ENCODE measurements at regions not wholly inside any gene's neighbourhood (a gene's known extent, or its start where the extent isn't known, plus 50 kb on each side); places are given as distances from the start of the nearest gene placed in this dataset.

DNA sequence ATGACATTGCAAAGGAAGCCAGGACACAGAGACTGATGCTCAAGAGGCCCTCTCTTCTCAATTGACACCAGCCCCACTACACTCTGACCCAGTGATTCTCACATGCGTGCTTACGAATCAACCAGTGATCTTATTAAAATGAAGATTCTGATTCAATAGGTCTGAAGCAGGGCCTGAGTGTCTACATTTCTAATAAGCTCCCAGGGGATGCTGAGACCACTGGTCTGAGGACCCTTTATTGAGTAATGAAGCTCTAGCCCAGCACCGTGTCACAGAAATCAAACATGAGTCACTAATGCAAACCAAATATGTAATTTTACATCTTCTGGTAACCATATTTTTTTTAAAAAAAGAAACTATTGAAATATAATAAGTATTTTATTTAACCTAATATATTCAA, 689.1 kb upstream of the LMCD1 start:
- no peaks in the 10 kb centered on the region for H4K20me1 ChIP-seq (ENCODE audit: insufficient read depth, low read length)
- H3K79me2 ChIP-seq (ENCODE audit: insufficient read depth, low read length): no peaks in the 10 kb centered on the region
- H3K4me3 ChIP-seq (ENCODE audit: low read depth, low read length, poor library complexity, severe bottlenecking): no peak overlapping the region
- H3K4me1 ChIP-seq (ENCODE audit: insufficient read depth, low read length, severe bottlenecking): no peaks in the 10 kb centered on the region
- no peaks in the 10 kb centered on the region for H3K27me3 ChIP-seq (ENCODE audit: insufficient read depth, low read length)
- TF ChIP-seq, protein P1, sequence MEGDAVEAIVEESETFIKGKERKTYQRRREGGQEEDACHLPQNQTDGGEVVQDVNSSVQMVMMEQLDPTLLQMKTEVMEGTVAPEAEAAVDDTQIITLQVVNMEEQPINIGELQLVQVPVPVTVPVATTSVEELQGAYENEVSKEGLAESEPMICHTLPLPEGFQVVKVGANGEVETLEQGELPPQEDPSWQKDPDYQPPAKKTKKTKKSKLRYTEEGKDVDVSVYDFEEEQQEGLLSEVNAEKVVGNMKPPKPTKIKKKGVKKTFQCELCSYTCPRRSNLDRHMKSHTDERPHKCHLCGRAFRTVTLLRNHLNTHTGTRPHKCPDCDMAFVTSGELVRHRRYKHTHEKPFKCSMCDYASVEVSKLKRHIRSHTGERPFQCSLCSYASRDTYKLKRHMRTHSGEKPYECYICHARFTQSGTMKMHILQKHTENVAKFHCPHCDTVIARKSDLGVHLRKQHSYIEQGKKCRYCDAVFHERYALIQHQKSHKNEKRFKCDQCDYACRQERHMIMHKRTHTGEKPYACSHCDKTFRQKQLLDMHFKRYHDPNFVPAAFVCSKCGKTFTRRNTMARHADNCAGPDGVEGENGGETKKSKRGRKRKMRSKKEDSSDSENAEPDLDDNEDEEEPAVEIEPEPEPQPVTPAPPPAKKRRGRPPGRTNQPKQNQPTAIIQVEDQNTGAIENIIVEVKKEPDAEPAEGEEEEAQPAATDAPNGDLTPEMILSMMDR (IDR thresholded peaks at IDR 0.05; ENCODE audit: low read length): no peak
- no peak for TF ChIP-seq EZH2 (IDR thresholded peaks at IDR 0.05; ENCODE audit: borderline replicate concordance, low read length)
- no peak overlapping the region for H2AFZ ChIP-seq (ENCODE audit: low read length)
- H3F3A ChIP-seq (ENCODE audit: insufficient read depth, low read length): no peaks in the 10 kb centered on the region
- H3K9me3 ChIP-seq (ENCODE audit: low read length): no peaks in the 10 kb centered on the region
- H3K9ac ChIP-seq (ENCODE audit: low read length): no peak overlapping the region
- no peaks in the 10 kb centered on the region for H3K36me3 ChIP-seq (ENCODE audit: insufficient read depth, low read length)
- no peaks in the 10 kb centered on the region for H3K9me2 ChIP-seq (ENCODE audit: low read depth, low read length)
- H3K4me2 ChIP-seq (ENCODE audit: low read length): no peak overlapping the region
- H3K27ac ChIP-seq (ENCODE audit: low read depth, low read length, poor library complexity, severe bottlenecking): no peak overlapping the region

- no peak overlapping the region for H3K4me3 ChIP-seq (ENCODE audit: low read depth, low read length, poor library complexity, severe bottlenecking)
- no peaks in the 10 kb centered on the region for H3K4me1 ChIP-seq (ENCODE audit: insufficient read depth, low read length, severe bottlenecking)
- H3K36me3 ChIP-seq (ENCODE audit: insufficient read depth, low read length): no peaks in the 10 kb centered on the region
- no peak overlapping the region for H2AFZ ChIP-seq (ENCODE audit: low read length)
- no peaks in the 10 kb centered on the region for H3F3A ChIP-seq (ENCODE audit: insufficient read depth, low read length)
- H4K20me1 ChIP-seq (ENCODE audit: insufficient read depth, low read length): no peaks in the 10 kb centered on the region
- no peak overlapping the region for H3K27ac ChIP-seq (ENCODE audit: low read depth, low read length, poor library complexity, severe bottlenecking)
- H3K27me3 ChIP-seq (ENCODE audit: insufficient read depth, low read length): no peaks in the 10 kb centered on the region
- H3K9me3 ChIP-seq (ENCODE audit: low read length): no peaks in the 10 kb centered on the region
- H3K79me2 ChIP-seq (ENCODE audit: insufficient read depth, low read length): no peaks in the 10 kb centered on the region
- no peak for TF ChIP-seq EZH2 (IDR thresholded peaks at IDR 0.05; ENCODE audit: borderline replicate concordance, low read length)
- TF ChIP-seq, protein P1 (IDR thresholded peaks at IDR 0.05; ENCODE audit: low read length): no peak
- no peak overlapping the region for H3K4me2 ChIP-seq (ENCODE audit: low read length)
- no peaks in the 10 kb centered on the region for H3K9me2 ChIP-seq (ENCODE audit: low read depth, low read length)
- H3K9ac ChIP-seq (ENCODE audit: low read length): no peak overlapping the region
Observed at GRCh38 chr3:7813365-7813764, 688.3 kb upstream of the LMCD1 start.

GRCh38 chr3:7817239-7817638, 684.4 kb upstream of the LMCD1 start:
- H2AFZ ChIP-seq (ENCODE audit: low read length): no peak overlapping the region
- no peaks in the 10 kb centered on the region for H3K79me2 ChIP-seq (ENCODE audit: insufficient read depth, low read length)
- H3K9me2 ChIP-seq (ENCODE audit: low read depth, low read length): no peaks in the 10 kb centered on the region
- H3F3A ChIP-seq (ENCODE audit: insufficient read depth, low read length): no peaks in the 10 kb centered on the region
- no peaks in the 10 kb centered on the region for H3K9me3 ChIP-seq (ENCODE audit: low read length)
- H3K36me3 ChIP-seq (ENCODE audit: insufficient read depth, low read length): no peaks in the 10 kb centered on the region
- H3K27ac ChIP-seq (ENCODE audit: low read depth, low read length, poor library complexity, severe bottlenecking): no peak overlapping the region
- no peaks in the 10 kb centered on the region for H3K27me3 ChIP-seq (ENCODE audit: insufficient read depth, low read length)
- TF ChIP-seq, protein P1 (IDR thresholded peaks at IDR 0.05; ENCODE audit: low read length): no peak
- TF ChIP-seq EZH2 (IDR thresholded peaks at IDR 0.05; ENCODE audit: borderline replicate concordance, low read length): no peak
- no peak overlapping the region for H3K4me3 ChIP-seq (ENCODE audit: low read depth, low read length, poor library complexity, severe bottlenecking)
- no peaks in the 10 kb centered on the region for H3K4me1 ChIP-seq (ENCODE audit: insufficient read depth, low read length, severe bottlenecking)
- no peak overlapping the region for H3K4me2 ChIP-seq (ENCODE audit: low read length)
- no peak overlapping the region for H3K9ac ChIP-seq (ENCODE audit: low read length)
- H4K20me1 ChIP-seq (ENCODE audit: insufficient read depth, low read length): no peaks in the 10 kb centered on the region

All from OCI-LY1 (cell line).